Stomach (tissue), 4 donors: ENCODE measurements at regions not wholly inside any gene's neighbourhood (a gene's known extent, or its start where the extent isn't known, plus 50 kb on each side); places are given as distances from the start of the nearest gene placed in this dataset.

Source experiments
- CTCF ChIP-seq, 7 experiments: fragments of 450-650 bp in 4 of 7; fragments of 200-600 bp in 3 of 7; sonication (generic) in 3 of 7; IDR thresholded peaks; one replicate each; pipeline ENCODE4 v1.5.1; 2016 to 2019; ENCODE audit warnings: antibody characterized with exemption in 7 of 7, control low read depth in 2 of 7, mild to moderate bottlenecking in 1 of 7
- EP300 ChIP-seq: sonication (generic); formaldehyde crosslinking; IDR thresholded peaks from one replicate; pipeline ENCODE4 v1.6.1; 2017; ENCODE audit warnings: antibody characterized with exemption
- POLR2A ChIP-seq, 4 donors: fragments of 450-650 bp; IDR thresholded peaks; one replicate each; pipeline ENCODE4 v1.6.1; 2016; ENCODE audit warnings: antibody characterized with exemption in 4 of 4, control low read depth in 2 of 4, mild to moderate bottlenecking in 1 of 4, moderate library complexity in 1 of 4
- POLR2AphosphoS5 ChIP-seq, 3 donors: sonication (generic); formaldehyde crosslinking; IDR thresholded peaks; one replicate each; pipeline ENCODE4 v1.6.1; 2016; ENCODE audit warnings: antibody characterized with exemption in 3 of 3

- TF ChIP-seq POLR2AphosphoS5 (IDR thresholded peaks at IDR 0.05) = no peak
- TF ChIP-seq CTCF (IDR thresholded peaks at IDR 0.05) = no peak
- no peak for TF ChIP-seq POLR2A (IDR thresholded peaks at IDR 0.05)
- no peak for TF ChIP-seq EP300
These were observed 119.6 kb downstream of the VPREB1 start for GRCh38 chr22:22364207-22364606.
